Liver (tissue), 7 donors: ENCODE measurements at regions not wholly inside any gene's neighbourhood (a gene's known extent, or its start where the extent isn't known, plus 50 kb on each side); places are given as distances from the start of the nearest gene placed in this dataset.

Source experiments
- DNase-seq: peaks from one replicate; pipeline ENCODE4 v3.0.0-alpha.2; 2017; ENCODE audit warnings: low spot score
- H3K27ac ChIP-seq, 2 donors: one replicate each; pipeline ENCODE4 v1.7.0; 2013; ENCODE audit warnings: inconsistent platforms in 2 of 2, low read length in 2 of 2, control low read depth in 1 of 2, low read depth in 1 of 2, mild to moderate bottlenecking in 1 of 2
- H3K27me3 ChIP-seq, 4 donors: one replicate each; pipeline versions ENCODE4 v1.6.1 to v1.7.0; 2013; ENCODE audit warnings: low read length in 3 of 4, inconsistent platforms in 1 of 4, mild to moderate bottlenecking in 1 of 4, moderate library complexity in 1 of 4; ENCODE audit not compliant: control insufficient read depth in 4 of 4, insufficient read depth in 4 of 4
- H3K36me3 ChIP-seq, 4 donors: one replicate each; pipeline versions ENCODE4 v1.6.1 to v1.7.0; 2013; ENCODE audit warnings: low read length in 3 of 4, mild to moderate bottlenecking in 3 of 4, low read depth in 1 of 4, moderate library complexity in 1 of 4; ENCODE audit not compliant: control insufficient read depth in 4 of 4, insufficient read depth in 3 of 4
- H3K4me1 ChIP-seq, 4 donors: one replicate each; pipeline versions ENCODE4 v1.6.1 to v1.7.0; 2013; ENCODE audit warnings: low read length in 3 of 4, mild to moderate bottlenecking in 3 of 4, moderate library complexity in 1 of 4; ENCODE audit not compliant: control insufficient read depth in 4 of 4, insufficient read depth in 4 of 4
- H3K4me3 ChIP-seq, 3 donors: one replicate each; pipeline versions ENCODE4 v1.6.1 to v1.7.0; 2013; ENCODE audit warnings: low read length in 3 of 3, control low read depth in 1 of 3, low read depth in 1 of 3, mild to moderate bottlenecking in 1 of 3
- H3K9ac ChIP-seq, 2 donors: one replicate each; pipeline ENCODE4 v1.7.0; 2013; ENCODE audit warnings: low read length in 2 of 2, mild to moderate bottlenecking in 2 of 2, moderate library complexity in 2 of 2, control low read depth in 1 of 2, low read depth in 1 of 2
- H3K9me3 ChIP-seq, 4 donors: one replicate each; pipeline versions ENCODE4 v1.6.1 to v1.7.0; 2013; ENCODE audit warnings: low read length in 3 of 4; ENCODE audit not compliant: control insufficient read depth in 4 of 4
- ATF3 ChIP-seq: IDR thresholded peaks from 2 replicates; pipeline ENCODE4 v1.6.1; 2016; ENCODE audit warnings: antibody characterized with exemption
- EGR1 ChIP-seq, 2 donors: IDR thresholded peaks; 2 replicates each; pipeline ENCODE4 v1.6.1; 2016 to 2018; ENCODE audit warnings: antibody characterized with exemption in 2 of 2, low read depth in 2 of 2
- FOXA1 ChIP-seq: IDR thresholded peaks from 2 replicates; pipeline ENCODE4 v1.6.1; 2016; ENCODE audit warnings: antibody characterized with exemption
- FOXA2 ChIP-seq: IDR thresholded peaks from 2 replicates; pipeline ENCODE4 v1.6.1; 2016; ENCODE audit warnings: antibody characterized with exemption
- GABPA ChIP-seq, 2 donors: IDR thresholded peaks in 1 of 2; conservative IDR thresholded peaks in 1 of 2; 2 replicates each; pipeline ENCODE4 v1.6.1; 2016; ENCODE audit warnings: antibody characterized with exemption in 2 of 2, mild to moderate bottlenecking in 1 of 2, moderate library complexity in 1 of 2
- HNF4A ChIP-seq, 2 donors: conservative IDR thresholded peaks; 2 replicates each; pipeline ENCODE4 v1.6.1; 2016; ENCODE audit warnings: antibody characterized with exemption in 2 of 2, mild to moderate bottlenecking in 2 of 2
- HNF4G ChIP-seq: IDR thresholded peaks from 2 replicates; pipeline ENCODE4 v1.6.1; 2016; ENCODE audit warnings: antibody characterized with exemption
- JUND ChIP-seq, 2 donors: IDR thresholded peaks; 2 replicates each; pipeline ENCODE4 v1.6.1; 2016; ENCODE audit warnings: antibody characterized with exemption in 2 of 2
- RAD21 ChIP-seq, 2 donors: IDR thresholded peaks; 2 replicates each; pipeline ENCODE4 v1.6.1; 2016; ENCODE audit warnings: antibody characterized with exemption in 2 of 2, mild to moderate bottlenecking in 2 of 2
- REST ChIP-seq: IDR thresholded peaks from 2 replicates; pipeline ENCODE4 v1.6.1; 2016; ENCODE audit warnings: antibody characterized with exemption, mild to moderate bottlenecking
- RXRA ChIP-seq, 2 donors: IDR thresholded peaks; 2 replicates each; pipeline ENCODE4 v1.6.1; 2017 to 2018; ENCODE audit warnings: antibody characterized with exemption in 2 of 2, mild to moderate bottlenecking in 1 of 2
- SP1 ChIP-seq: IDR thresholded peaks from 2 replicates; pipeline ENCODE4 v1.6.1; 2018; ENCODE audit warnings: antibody characterized with exemption, mild to moderate bottlenecking
- TAF1 ChIP-seq: conservative IDR thresholded peaks from 2 replicates; pipeline ENCODE4 v1.6.1; 2016; ENCODE audit warnings: antibody characterized with exemption, mild to moderate bottlenecking
- YY1 ChIP-seq: IDR thresholded peaks from 2 replicates; pipeline ENCODE4 v1.6.1; 2016; ENCODE audit warnings: antibody characterized with exemption, mild to moderate bottlenecking
- WGBS: extraction: QIAGEN DNeasy Blood & Tissue Kit; methylation state at CpG from one replicate; pipeline ENCODE4 v1.1.7; 2013; 5-methylcytosine and 5-hydroxymethylcytosine counted together
- TF ChIP-seq, protein P1 (sequence below): IDR thresholded peaks from 2 replicates; pipeline ENCODE4 v1.6.1; 2016; ENCODE audit warnings: antibody characterized with exemption
- donor health status: healthy.
- donor health status: healthy.
- donor health status: healthy.
- donor health status: healthy.

DNA sequence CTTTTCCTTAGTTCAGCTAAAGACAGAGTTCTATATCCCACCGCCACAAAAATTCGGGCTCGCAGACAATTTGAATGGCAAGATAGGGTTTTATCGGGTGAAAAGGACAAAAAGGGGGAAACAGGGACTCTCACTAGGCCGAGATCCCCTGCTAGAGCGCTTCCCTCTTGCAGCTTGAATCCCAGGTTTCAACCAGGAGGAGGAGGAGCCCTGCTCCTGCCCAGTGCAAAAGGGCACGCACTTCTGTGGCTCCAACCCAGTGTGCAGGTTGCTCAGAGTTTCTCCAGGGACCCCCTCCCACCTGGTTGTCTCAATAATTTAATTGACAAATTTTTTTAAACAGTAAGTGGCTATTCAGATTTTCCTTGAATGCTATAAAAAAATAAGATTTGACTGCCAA lies 152.6 kb upstream of the LUZP2 start:
- no peak for TF ChIP-seq FOXA1
- TF ChIP-seq TAF1: no peak
- Histone ChIP-seq H3K27ac (no peak overlapping the region), H3K4me1 (no peaks in the 10 kb centered on the region), H3K4me3 (no peak overlapping the region), H3K9ac (no peak overlapping the region), H3K36me3 (no peaks in the 10 kb centered on the region), H3K27me3 (peaks cover 0 to 2% (median 0%) of the 10 kb centered on the region in 4 donors), H3K9me3 (no peaks in the 10 kb centered on the region)
- WGBS: 65% methylated on average over 7 of the region's 7 CpGs
- no peak for DNase-seq

DNA sequence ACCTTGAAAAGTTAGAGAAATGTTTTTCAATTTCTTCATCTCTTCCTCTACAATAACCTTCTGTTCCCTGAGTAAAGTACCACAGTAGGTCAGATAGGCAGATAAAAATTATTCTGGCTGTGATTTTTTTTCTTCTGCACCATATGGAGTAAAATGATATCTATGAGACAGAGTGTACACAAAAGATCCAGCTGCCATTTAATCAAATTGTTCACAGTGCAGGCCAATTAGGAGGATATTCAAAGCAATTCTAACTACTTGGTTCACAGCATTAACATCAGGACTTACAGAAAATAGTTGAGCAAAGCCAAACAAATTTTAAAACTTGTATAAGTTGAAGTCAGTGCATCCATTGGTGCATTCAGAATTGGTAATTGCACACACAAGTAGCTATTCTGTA lies 147.9 kb upstream of the LUZP2 start:
- DNase-seq: no peak
- no peaks in the 10 kb centered on the region for H3K9me3 ChIP-seq
- H3K9ac ChIP-seq: no peak overlapping the region
- TF ChIP-seq, protein P1, sequence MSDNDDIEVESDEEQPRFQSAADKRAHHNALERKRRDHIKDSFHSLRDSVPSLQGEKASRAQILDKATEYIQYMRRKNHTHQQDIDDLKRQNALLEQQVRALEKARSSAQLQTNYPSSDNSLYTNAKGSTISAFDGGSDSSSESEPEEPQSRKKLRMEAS: no peak
- TF ChIP-seq EGR1 (IDR thresholded peaks at IDR 0.05; ENCODE audit: low read depth in 2 of 2) (no peak), HNF4G (no peak), SP1 (no peak), FOXA1 (no peak), RAD21 (IDR thresholded peaks at IDR 0.05) (no peak), HNF4A (conservative IDR thresholded peaks at IDR 0.05) (no peak), JUND (IDR thresholded peaks at IDR 0.05) (no peak), ATF3 (no peak)
- no peaks in the 10 kb centered on the region for H3K36me3 ChIP-seq
- peaks cover 0 to 2% (median 0%) of the 10 kb centered on the region in 4 donors for H3K27me3 ChIP-seq
- no peak overlapping the region for H3K4me3 ChIP-seq
- no peaks in the 10 kb centered on the region for H3K4me1 ChIP-seq
- no peak overlapping the region for H3K27ac ChIP-seq

DNA sequence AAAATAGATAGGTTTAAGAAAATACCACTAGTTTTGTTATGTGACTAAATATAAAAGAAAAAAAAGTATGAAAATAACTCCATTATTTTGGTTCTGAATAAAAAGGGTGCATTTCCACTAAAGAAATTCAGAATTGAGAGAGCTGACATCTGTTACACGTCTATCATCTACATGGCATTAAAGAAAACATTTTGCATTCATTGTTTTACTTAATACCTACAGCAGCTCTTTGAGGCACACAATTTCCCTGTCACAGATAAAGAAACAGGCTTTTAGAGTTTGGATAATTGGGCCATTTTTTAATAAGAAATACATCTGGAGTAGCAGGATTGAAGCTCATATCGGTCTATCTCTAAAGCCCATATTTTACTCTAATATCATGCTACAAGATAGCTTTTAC lies 145.7 kb upstream of the LUZP2 start:
- 41% methylated on average over 2 of the region's 2 CpGs for WGBS
- H3K27me3 ChIP-seq: no peaks in the 10 kb centered on the region
- H3K9me3 ChIP-seq: no peaks in the 10 kb centered on the region
- H3K9ac ChIP-seq: no peak overlapping the region
- no peak overlapping the region for H3K27ac ChIP-seq
- H3K4me3 ChIP-seq: no peak overlapping the region
- no peaks in the 10 kb centered on the region for H3K4me1 ChIP-seq
- no peak for DNase-seq
- TF ChIP-seq GABPA (IDR thresholded peaks at IDR 0.05 in 1 of 2, conservative IDR thresholded peaks at IDR 0.05 in 1 of 2): no peak
- no peak for TF ChIP-seq JUND (IDR thresholded peaks at IDR 0.05)
- no peak for TF ChIP-seq FOXA2
- TF ChIP-seq REST: no peak
- TF ChIP-seq EGR1 (IDR thresholded peaks at IDR 0.05; ENCODE audit: low read depth in 2 of 2): no peak
- TF ChIP-seq, protein P1: no peak
- TF ChIP-seq FOXA1: no peak
- TF ChIP-seq ATF3: no peak
- no peak for TF ChIP-seq SP1
- TF ChIP-seq RXRA (IDR thresholded peaks at IDR 0.05): no peak
- TF ChIP-seq RAD21 (IDR thresholded peaks at IDR 0.05): no peak
- no peak for TF ChIP-seq YY1
- H3K36me3 ChIP-seq: no peaks in the 10 kb centered on the region
